Stimulated activated effector memory CD8-positive, alpha-beta T cell treated with anti-CD3 and anti-CD28 coated beads, Interleukin-12 subunit alpha, Interleukin-12 subunit beta, amount 100 ng/mL, for 72 hours (primary cell): ENCODE measurements at regions not wholly inside any gene's neighbourhood (a gene's known extent, or its start where the extent isn't known, plus 50 kb on each side); places are given as distances from the start of the nearest gene placed in this dataset.

ENCODE experiments used
- ATAC-seq: fragments of 150-1000 bp; cut with Tn5 transposase; 2 replicates; pipeline ENCODE4 v1.10.0; 2021
- DNase-seq, 2 donors: peaks; one replicate each; pipeline ENCODE4 v3.0.0; 2021 to 2022; ENCODE audit warnings: low spot score in 2 of 2
- H3K27ac Mint-ChIP-seq: one replicate; pipeline ENCODE4 v1.8.0; 2022; ENCODE audit warnings: mild to moderate bottlenecking, mixed read lengths
- H3K36me3 Mint-ChIP-seq: one replicate; pipeline ENCODE4 v1.8.0; 2022; ENCODE audit warnings: mild to moderate bottlenecking, mixed read lengths
- H3K4me1 Mint-ChIP-seq: one replicate; pipeline ENCODE4 v1.8.0; 2022; ENCODE audit warnings: mixed read lengths
- H3K4me3 Mint-ChIP-seq: one replicate; pipeline ENCODE4 v1.8.0; 2022; ENCODE audit warnings: mild to moderate bottlenecking, mixed read lengths
- H3K9me3 Mint-ChIP-seq: one replicate; pipeline ENCODE4 v1.8.0; 2022; ENCODE audit warnings: mixed read lengths

DNA sequence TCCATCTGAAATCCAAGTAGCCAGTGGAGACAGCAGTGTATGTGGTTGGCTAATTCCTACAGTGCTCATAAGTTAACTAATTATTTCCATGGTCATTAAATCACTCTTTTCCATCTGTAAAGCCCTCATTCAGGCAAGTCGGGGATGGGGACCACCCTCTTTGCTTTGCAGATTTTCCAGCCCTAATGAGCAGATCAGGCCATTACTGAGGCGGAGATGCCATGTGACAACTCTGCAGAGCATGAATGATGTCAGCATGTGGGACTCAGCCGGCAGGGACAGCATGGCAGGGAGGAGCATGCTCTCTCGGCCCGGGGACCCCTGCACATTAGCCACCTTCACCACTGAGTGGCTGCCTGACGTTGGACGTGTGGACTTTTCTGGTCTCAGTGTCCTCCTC is 623.3 kb upstream of the CDH4 start:
- no peak overlapping the region for H3K4me3 Mint-ChIP-seq
- no peaks in the 10 kb centered on the region for H3K36me3 Mint-ChIP-seq
- ATAC-seq = no peak
- DNase-seq = no peak
- no peak overlapping the region for H3K27ac Mint-ChIP-seq
- H3K4me1 Mint-ChIP-seq = no peaks in the 10 kb centered on the region
- H3K9me3 Mint-ChIP-seq = no peaks in the 10 kb centered on the region

DNA sequence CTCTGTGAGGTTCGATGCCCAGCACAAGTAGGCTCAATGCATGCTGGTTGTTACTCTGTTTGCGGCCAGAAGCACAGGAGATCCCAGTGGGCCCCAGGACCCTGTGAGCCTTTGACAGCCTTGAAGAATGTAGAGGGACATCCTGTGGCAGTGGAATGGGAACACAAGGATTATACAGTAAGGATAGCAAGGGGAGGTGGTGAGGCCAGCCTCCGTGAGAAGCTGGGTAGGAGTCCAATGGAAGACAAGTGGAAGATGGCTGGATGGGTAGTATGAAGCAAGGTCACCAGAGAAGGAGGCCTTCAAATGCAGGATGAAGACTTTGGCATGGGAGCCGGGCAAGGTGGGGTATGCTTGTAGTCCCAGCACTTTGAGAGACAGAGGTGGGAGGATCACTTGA is 622.9 kb upstream of the CDH4 start:
- DNase-seq = no peak
- Mint-ChIP-seq H3K4me1 (no peaks in the 10 kb centered on the region), H3K9me3 (no peaks in the 10 kb centered on the region), H3K27ac (no peak overlapping the region), H3K36me3 (no peaks in the 10 kb centered on the region), H3K4me3 (no peak overlapping the region)
- no peak for ATAC-seq

DNA sequence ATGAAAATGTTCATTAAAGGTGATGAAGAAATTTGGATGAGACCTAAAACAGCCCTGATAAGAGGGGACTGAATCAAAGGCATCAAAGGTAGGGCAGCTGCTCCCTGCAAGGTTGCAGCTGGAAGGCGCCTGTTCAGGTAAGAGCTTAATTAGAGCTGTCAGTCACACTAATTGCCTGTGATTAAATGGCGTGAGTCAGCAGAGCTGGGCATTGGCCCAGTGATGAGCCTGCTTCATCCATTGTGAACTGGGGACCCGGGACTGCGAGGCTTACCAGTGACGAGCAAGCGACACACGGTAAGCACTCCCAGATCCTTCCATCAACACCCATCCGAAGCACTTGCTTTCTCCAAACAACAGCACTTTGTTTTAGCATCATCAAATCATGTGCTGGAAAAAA is 621.5 kb upstream of the CDH4 start:
- Mint-ChIP-seq H3K9me3 (no peaks in the 10 kb centered on the region), H3K4me1 (no peaks in the 10 kb centered on the region), H3K36me3 (no peaks in the 10 kb centered on the region), H3K27ac (no peak overlapping the region), H3K4me3 (no peak overlapping the region)
- DNase-seq (no peak), ATAC-seq (no peak)

DNA sequence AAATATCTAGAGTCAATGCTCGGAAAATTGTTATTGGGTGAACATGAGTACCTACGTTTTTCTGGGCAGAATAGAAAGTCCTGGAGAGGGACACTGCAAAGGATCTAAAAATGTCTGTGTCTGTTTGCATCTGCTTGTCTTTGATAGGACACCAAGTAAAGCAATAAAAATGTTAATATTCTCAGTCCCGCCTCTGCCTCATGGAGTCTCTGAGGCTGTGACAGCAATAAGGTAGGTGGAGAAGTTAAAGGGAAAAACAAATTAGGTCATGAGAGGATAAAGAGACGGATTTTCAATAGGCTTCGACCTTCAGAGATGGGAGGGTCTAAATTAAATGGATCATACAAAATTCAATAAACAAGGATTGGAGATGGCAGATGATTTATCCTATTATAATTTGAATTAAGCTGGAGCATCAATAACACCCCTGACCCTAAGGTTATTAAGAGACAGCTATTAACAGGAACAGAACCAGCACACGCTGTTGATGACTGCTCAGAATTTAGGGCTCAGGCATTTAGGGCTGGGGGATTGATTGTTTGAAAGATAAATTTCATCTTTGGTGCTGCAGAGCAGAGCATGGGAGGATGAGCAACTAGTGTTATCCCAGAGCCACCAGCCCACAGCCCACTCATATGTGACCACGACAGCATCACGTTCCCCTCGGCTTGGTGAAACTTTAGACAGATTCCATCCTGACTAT is 620.3 kb upstream of the CDH4 start:
- Mint-ChIP-seq H3K36me3 (no peaks in the 10 kb centered on the region), H3K9me3 (no peaks in the 10 kb centered on the region), H3K4me1 (no peaks in the 10 kb centered on the region), H3K27ac (no peak overlapping the region), H3K4me3 (no peak overlapping the region)
- ATAC-seq (no peak), DNase-seq (no peak)

DNA sequence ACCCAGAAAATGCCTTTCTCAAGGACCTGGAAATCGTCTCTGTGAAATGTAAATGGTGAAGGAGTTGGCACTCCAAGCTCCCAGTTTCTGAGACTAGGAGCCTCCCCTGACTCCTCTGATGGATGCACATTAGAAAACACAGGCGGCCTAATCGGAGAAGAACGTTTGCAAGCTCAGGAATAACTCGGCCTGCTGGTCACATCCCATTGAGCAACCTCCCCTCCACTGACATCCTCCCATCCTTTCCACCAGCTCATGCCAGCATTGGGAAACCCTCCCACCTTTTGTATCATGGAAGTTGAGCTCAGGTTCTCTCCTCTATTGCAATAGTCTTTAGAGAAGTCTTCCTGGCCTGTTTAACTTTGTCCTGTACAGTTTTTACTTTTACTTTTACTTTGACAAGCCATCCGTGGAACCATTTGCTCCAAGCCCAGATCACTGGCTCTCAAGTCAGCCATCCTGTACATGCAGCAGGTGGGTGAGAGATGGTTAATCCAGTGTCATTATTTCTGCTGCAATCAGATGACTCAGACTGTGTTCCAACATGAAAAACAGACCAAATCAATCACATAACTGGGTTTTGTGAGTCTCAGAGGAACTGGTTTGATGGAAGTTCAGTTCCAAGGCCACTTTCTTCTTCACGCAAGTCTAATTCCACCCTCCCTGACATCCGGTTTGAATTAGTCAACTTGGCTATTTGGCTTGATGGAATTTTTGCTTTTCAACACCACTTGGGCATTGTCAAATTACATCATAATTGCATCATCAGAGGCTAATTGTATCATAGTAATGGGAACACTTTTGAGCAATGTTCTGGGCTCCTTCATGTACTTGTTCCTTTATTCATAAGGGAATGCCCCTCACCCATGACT is 619.4 kb upstream of the CDH4 start:
- Mint-ChIP-seq H3K4me1 (no peaks in the 10 kb centered on the region), H3K4me3 (no peak overlapping the region), H3K9me3 (no peaks in the 10 kb centered on the region), H3K36me3 (no peaks in the 10 kb centered on the region), H3K27ac (no peak overlapping the region)
- DNase-seq (no peak), ATAC-seq (no peak)

DNA sequence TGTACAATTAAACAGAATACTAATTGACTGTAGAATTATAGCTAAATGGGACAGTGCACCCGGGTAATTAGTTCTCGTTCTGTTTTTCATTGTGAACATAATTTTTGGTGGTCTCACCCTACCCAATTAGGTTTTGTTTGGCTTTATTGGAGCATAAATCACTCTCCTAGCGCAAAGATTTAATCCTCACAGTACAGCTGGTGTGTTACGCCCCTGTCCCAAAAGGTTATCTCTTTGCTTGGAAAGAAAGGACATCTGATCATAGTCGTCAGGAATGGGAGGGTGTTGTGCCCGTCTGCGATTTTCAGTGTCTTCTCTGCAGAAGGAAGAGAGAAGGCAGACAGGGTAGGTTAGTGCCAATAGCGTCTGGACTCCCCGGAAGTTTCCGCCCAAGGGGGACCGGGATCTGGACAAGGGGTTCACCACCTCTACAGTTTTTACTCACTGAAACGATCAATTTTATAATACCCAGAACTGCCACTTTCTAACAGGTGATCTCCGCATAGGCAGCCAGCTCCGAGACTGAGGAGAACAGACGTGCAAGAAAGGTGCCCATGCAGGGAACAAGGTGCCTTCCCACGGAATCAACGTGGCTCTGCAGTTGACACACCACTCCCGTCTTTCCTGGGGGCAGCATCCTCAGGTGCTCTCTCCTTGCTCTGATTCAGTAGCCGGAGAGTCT is 617.4 kb upstream of the CDH4 start:
- Mint-ChIP-seq H3K4me1 (no peaks in the 10 kb centered on the region), H3K9me3 (no peaks in the 10 kb centered on the region), H3K27ac (no peak overlapping the region), H3K4me3 (no peak overlapping the region), H3K36me3 (no peaks in the 10 kb centered on the region)
- DNase-seq = no peak
- ATAC-seq = no peak

DNA sequence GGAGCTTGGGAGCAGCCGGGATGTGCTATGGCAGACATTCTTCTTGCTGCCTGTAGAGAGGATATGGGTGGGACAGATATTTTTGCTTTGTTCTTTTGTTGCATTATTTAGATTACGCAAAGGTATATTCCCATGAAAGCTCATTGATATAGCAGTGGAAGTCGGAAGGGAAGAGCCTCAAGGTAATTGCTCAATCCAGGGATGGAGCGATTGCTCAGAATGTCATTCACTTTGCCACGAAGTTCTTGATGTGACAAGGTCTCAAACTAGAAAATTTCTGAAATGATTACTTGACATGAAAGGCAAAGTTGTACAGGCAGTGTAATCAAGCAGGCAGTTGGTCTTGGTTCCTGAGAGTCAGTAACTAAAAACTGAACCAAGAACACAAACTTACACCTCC is 615.6 kb upstream of the CDH4 start:
- Mint-ChIP-seq H3K27ac (no peak overlapping the region), H3K4me3 (no peak overlapping the region), H3K9me3 (no peaks in the 10 kb centered on the region), H3K36me3 (no peaks in the 10 kb centered on the region), H3K4me1 (no peaks in the 10 kb centered on the region)
- DNase-seq (no peak), ATAC-seq (no peak)

DNA sequence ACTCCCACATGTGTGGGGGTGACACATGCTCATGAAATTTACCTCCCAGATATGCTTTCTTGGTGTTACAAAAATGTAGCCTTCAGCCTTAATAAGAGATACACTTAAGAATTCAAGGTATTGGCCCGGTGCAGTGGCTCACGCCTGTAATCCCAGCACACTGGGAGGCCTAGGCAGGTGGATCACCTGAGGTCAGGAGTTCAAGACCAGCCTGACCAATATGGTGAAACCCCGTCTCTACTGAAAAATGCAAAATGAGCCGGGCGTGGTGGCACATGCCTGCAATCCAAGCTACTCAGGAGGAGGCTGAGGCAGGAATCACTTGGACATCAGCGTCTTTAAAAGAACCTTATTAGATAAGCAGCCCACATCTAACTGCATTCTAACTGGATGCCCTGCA is 614.3 kb upstream of the CDH4 start:
- no peak for DNase-seq
- no peaks in the 10 kb centered on the region for H3K9me3 Mint-ChIP-seq
- H3K4me1 Mint-ChIP-seq = no peaks in the 10 kb centered on the region
- no peak for ATAC-seq
- H3K4me3 Mint-ChIP-seq = no peak overlapping the region
- no peak overlapping the region for H3K27ac Mint-ChIP-seq
- no peaks in the 10 kb centered on the region for H3K36me3 Mint-ChIP-seq

DNA sequence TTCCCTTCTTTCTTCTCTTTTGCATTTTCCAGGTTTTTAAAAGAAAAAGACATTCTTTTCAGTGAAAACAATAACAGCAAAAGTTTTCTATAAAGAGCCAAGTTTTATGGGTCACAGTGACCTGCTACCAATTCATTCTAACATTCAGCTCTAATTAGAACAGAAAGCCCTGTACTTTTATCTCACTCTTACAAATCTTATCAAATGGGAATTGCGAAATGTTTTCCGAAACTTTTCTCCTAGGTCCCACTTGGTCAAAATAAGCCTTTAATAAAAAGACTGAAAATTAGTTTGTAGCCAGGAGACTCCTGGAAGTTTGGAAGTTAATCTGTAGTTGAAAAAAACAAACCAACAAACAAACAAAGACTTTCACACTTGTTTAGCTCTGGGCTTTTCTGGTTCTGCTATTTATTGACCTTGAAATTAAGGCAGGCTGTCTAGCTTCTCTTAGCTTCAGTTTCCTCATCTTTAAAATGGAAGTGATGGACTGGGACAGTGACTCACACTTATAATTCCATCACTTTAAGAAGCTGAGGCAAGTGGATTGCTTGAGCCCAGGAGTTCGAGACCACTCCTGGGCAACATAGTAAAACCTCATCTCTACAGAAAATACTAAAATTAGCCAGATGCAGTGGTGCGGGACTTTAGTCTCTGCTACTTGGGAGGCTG is 613.5 kb upstream of the CDH4 start:
- DNase-seq (no peak), ATAC-seq (no peak)
- Mint-ChIP-seq H3K4me1 (no peaks in the 10 kb centered on the region), H3K36me3 (no peaks in the 10 kb centered on the region), H3K27ac (no peak overlapping the region), H3K4me3 (no peak overlapping the region), H3K9me3 (no peaks in the 10 kb centered on the region)

DNA sequence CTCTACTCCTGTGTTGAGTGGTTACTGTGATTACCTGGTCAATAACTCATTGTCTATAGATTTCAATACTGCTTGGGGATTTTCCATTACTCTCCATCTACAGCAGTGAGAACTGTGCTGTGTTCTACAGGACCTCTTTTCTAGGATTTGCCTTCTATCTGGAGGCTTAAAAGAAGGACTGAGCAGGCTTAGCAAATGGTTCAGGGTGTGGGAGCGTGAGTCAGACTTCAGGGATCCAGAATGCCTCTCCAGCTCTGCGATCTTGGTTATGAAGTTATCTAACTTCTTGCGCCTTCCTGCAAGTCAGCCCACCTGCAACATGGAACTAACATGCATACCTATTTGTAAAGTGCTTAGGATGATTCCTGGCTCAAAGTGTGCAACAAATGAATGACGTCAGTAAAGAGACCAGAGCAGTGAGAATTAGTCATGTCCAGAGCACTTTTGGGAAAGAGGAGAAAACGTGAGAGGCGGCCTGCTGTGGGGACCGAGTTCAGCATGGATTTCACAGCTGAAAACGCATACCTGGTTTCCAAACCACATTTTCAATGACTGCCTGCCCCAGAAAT is 610.1 kb upstream of the CDH4 start:
- Mint-ChIP-seq H3K36me3 (no peaks in the 10 kb centered on the region), H3K9me3 (no peaks in the 10 kb centered on the region), H3K4me3 (no peak overlapping the region), H3K27ac (no peak overlapping the region), H3K4me1 (no peaks in the 10 kb centered on the region)
- DNase-seq (no peak), ATAC-seq (no peak)

DNA sequence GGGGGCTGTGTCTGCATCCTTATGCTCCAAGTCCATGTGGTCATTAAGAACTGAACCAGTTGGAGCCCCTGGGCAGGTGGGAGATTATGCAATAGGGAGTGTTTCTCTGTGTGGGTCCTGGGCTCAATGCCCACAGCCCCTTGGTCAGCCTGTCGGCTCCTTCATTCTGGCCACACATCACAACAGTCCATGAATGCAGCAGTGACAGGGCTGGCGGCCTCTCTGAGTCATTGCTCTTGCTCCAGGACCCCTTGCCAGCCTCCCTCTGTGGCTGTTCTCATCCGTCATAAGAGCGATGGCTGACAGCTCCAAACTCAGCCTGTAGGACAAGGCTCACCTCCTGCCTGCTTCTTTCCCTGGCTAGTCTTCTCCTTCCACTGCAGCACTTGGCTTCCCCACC is 609.5 kb upstream of the CDH4 start:
- no peaks in the 10 kb centered on the region for H3K9me3 Mint-ChIP-seq
- ATAC-seq = no peak
- H3K27ac Mint-ChIP-seq = no peak overlapping the region
- no peak overlapping the region for H3K4me3 Mint-ChIP-seq
- no peak for DNase-seq
- no peaks in the 10 kb centered on the region for H3K36me3 Mint-ChIP-seq
- no peaks in the 10 kb centered on the region for H3K4me1 Mint-ChIP-seq

DNA sequence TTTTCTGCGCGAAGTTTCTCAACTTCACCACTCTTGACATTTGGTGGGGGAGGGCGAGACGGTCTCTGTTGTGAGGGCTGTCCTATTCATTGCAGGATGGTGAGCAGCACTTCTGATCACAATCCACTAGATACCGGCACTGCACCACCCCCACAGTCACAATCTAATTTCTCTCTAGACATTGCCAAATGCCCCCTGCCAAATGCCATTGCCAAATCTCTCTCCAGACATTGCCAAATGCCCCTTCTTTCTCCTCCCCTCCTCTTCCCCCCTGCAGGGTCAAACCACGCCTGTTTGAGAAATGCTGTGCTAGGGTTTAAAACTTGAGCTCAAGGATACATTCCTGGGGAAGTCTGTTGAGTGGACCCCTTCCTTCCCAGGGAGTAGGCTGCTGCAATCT is 603.5 kb upstream of the CDH4 start:
- H3K36me3 Mint-ChIP-seq = no peaks in the 10 kb centered on the region
- ATAC-seq = no peak
- no peak for DNase-seq

DNA sequence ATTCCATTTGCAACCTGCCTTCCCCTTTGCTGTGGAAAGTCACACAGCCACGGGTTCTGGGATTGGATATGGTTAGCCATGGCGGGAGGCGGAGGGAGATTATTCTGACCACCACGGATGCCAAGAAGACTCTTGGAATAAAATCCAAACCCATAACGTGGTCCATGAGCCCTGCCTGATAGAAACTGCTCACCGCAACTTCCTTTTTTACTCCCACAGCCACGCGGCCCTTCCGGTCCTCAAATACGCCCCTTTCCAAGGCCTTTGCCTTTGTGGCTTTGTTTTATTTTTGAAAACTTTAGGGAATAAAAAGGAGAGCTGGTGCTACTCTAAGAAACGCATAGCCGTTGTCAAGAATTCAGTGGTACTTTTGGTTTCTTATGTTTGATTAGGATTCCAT is 602.5 kb upstream of the CDH4 start:
- Mint-ChIP-seq H3K9me3 (peaks cover 4% of the 10 kb centered on the region), H3K36me3 (no peaks in the 10 kb centered on the region), H3K27ac (no peak overlapping the region), H3K4me1 (no peaks in the 10 kb centered on the region), H3K4me3 (no peak overlapping the region)
- ATAC-seq (no peak), DNase-seq (no peak)

More for the DNA sequence above, 603.5 kb upstream of the CDH4 start:
- no peak overlapping the region for H3K27ac Mint-ChIP-seq
- H3K4me3 Mint-ChIP-seq = no peak overlapping the region
- peaks cover 4% of the 10 kb centered on the region for H3K9me3 Mint-ChIP-seq
- no peaks in the 10 kb centered on the region for H3K4me1 Mint-ChIP-seq

DNA sequence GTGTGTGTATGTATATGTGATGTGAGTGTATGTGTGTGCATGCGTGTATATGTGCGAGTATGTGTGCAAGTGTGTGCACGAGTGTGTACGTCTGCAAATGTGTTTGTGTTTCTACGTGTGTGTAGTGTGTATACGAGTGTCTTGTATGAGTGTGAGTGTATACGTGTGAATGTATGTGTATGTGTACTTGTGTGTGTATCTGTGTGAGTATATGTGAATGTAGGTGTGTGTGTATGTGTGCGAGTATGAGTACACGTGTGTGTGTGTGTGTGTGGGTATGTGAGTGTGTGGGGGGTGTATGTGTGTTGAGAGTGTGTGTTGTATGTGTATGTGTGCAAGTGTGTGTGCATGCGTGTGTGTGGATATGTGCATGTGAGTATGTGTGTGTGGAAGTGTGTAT is 602.0 kb upstream of the CDH4 start:
- Mint-ChIP-seq H3K4me3 (no peak overlapping the region), H3K36me3 (no peaks in the 10 kb centered on the region), H3K9me3 (peaks cover 4% of the 10 kb centered on the region), H3K27ac (no peak overlapping the region), H3K4me1 (no peaks in the 10 kb centered on the region)
- DNase-seq (no peak), ATAC-seq (no peak)

DNA sequence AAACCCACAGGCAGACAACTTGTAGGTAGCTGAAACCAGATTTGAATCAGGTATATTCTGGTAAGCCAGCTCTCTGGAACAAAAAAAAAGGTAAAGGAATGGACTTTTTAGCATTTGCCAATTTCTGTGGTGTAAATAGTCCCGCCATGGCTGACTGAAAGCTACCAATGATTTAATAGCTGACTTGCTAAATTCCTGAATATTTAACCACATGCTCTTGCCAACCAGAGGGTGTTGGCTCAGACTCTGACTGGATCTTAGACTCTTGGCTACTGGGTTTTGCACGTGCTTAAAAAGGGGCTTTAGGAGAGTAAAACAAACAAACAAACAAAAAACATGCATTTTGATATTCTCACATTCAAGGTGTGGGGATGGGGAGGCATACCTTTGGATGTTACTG is 600.0 kb upstream of the CDH4 start:
- no peaks in the 10 kb centered on the region for H3K36me3 Mint-ChIP-seq
- ATAC-seq (no peak), DNase-seq (no peak)
- H3K27ac Mint-ChIP-seq = no peak overlapping the region
- no peaks in the 10 kb centered on the region for H3K4me1 Mint-ChIP-seq
- H3K4me3 Mint-ChIP-seq = no peak overlapping the region
- H3K9me3 Mint-ChIP-seq = peaks cover 4% of the 10 kb centered on the region
